Embryonic facial prominence (tissue), 1 donor: ENCODE measurements at regions not wholly inside any gene's neighbourhood (a gene's known extent, or its start where the extent isn't known, plus 50 kb on each side); places are given as distances from the start of the nearest gene placed in this dataset.
"Not testable (repeated sequence)": the region's sequence is repeated elsewhere in the genome, so short reads cannot be mapped to it uniquely, and the experiment has no call there.

Experiments
- DNase-seq: peaks from one replicate; pipeline ENCODE4 v3.0.0-alpha.2; 2016; ENCODE audit errors: extremely low spot score

DNA sequence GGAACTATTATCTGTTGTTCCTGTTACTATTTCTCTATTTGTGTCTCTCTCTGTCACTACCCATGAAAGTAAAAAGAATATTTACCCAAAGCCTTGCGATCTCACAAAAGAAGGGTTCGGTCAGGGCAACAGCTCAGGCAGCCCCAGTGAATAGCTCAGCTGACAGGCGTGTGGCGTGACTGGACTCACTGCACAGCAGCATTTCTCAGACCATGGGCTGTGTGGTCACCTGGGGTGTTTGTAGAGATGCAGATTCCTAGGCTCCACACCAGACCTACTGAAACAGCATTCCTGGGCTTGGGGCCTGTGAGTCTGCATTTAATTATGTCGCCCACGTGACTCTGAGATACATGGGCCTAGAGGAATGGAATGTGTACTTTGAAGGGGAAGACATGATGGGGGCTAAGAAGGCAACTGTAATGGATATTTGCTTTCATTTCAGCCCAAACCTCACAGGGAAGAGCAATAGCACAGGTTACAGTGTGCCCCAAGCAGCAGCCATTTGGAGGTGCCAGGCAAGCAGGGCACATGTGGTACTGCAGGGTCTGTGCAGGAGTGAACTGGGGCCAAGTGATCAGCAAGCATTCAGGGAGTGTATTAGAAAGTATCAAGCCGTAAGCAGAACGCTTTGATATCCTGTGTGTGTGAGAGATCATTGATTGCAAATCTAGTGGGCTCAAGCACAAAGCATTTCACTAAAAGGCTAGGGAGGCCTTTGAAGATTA is 90.4 kb upstream of the RBMS1 start:
- no peak for DNase-seq

DNA sequence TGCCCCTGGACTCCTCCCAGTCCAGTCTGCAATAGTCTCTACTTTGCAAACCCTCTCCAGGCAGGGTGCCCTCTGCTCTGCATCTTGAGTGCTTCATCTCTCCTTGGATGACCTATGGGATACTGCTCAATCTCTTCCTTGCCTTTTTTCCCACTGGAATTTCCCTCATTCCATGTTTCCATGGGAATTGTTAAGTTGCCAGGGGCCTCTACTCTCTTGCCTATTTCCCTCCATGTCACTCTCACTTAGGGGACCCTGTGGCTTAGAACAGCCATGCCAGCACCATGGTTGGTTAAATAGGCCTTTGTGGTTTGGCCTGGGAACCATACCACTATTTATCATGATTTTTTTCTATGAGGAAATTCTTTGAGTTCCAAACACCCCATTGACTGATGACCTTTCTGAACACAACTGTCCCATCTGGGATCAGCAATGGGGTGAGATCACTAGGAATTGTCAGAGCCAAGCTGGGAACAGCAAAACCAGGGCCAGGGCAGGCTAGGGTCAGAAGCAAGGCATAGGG is 91.4 kb upstream of the RBMS1 start:
- no peak for DNase-seq

DNA sequence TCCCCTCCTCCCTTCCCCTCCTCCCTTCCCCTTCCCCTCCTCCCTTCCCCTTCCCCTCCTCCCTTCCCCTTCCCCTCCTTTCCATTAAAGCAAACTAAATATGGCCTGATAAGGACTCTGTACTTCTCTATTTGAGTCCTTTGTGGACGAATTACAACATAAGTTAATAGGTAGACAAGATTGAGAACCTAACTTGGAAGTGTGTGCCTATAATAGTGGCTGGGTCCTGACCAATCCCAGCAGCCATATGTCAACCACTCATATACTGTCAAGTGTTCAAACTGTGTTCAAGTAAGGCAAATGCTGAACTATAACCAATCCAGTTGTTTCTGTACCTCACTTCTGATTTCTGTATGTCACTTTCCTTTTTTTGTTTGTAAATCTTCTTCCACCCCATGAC is 97.1 kb upstream of the RBMS1 start:
- no peak for DNase-seq

DNA sequence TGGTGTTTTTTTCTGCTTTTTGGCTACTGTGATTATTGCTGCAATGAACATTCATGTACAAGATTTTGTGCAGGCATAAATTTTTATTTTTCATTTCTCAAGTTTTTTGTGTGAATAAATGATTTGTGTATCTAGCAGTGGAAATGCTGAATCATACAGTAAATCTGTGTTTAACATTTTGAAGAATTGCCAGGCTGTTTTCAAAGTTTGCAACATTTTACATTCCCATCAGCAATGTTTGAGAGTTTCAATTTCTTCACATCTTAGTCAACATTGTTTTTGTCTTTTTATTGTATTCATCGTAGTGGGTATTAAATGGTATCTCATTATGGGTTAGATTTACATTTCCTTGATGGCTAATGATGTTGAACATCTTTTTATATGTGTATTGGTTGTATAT is 98.8 kb upstream of the RBMS1 start:
- DNase-seq: no peak

DNA sequence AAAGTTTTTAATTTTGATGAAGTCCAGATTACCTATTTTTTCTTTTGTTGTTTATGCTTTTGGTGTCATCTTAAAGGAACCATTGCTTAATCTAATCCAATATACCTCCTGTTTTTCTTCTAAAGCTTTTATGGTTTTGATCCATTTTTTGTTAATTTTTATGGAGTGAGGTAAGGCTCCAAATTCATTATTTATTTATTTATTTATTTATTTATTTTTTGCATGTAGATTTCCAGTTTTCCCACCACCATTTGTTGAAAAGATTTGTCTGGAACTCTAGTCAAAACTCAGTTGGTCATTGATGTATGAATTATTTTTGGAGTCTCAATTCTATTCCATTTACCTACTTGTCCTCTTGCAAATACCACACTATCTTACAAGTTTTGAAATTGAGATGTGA is 99.4 kb upstream of the RBMS1 start:
- DNase-seq: no peak

DNA sequence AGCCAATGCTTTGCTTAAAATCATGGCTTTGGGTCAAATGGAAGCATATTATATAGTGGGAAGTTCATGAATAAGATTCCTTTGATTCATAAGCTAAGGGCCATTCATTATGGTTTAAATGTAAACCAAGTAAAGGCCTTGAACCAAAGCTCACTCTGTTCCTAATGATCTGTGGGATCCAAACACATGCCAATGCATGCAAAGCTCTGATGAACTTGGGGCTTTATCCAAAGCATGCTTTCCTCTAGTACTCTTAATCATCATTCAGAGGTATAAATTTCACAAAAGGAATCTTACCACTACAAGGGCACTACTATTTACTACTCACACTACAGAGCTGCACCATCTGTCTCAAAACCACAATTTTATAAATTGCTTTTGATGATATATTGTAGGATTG is 102.8 kb upstream of the RBMS1 start:
- DNase-seq: no peak

DNA sequence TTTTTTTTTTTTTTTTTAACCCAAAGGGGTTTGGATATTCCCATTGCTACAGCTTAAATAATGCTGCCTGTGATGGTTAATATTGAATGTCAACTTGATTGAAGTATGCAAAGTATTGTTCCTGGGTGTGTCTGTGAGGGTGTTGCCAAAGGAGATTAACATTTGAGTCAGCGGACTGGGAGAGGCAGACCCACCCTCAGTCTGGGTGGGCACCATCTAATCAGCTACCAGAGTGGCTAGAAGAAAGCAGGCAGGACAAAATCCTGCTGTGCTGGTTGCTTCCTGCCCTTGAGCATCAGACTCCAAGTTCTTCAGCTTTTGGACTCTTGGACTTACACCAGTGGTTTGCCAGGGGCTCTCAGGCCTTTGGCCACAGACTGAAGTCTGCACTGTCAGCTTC is 106.8 kb upstream of the RBMS1 start:
- DNase-seq: not testable (repeated sequence)

DNA sequence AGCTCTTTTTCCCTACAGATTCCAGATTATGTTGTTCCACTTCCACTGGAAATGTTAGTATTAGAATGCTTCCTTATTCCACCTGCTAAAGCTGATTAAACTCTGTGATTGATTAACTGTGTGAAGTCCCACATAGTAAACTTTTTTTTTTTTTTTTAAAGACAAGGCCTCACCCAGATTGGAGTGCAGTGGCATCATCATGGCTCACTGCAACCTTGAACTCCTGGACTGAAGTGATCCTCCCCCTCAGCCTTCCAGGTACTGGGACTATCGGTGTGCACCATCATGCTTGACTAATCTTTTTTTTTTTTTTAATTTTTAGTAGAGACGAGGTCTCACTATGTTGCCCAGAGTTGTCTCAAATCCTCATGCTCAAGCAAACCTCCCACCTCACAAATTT is 108.5 kb upstream of the RBMS1 start:
- DNase-seq: no peak

DNA sequence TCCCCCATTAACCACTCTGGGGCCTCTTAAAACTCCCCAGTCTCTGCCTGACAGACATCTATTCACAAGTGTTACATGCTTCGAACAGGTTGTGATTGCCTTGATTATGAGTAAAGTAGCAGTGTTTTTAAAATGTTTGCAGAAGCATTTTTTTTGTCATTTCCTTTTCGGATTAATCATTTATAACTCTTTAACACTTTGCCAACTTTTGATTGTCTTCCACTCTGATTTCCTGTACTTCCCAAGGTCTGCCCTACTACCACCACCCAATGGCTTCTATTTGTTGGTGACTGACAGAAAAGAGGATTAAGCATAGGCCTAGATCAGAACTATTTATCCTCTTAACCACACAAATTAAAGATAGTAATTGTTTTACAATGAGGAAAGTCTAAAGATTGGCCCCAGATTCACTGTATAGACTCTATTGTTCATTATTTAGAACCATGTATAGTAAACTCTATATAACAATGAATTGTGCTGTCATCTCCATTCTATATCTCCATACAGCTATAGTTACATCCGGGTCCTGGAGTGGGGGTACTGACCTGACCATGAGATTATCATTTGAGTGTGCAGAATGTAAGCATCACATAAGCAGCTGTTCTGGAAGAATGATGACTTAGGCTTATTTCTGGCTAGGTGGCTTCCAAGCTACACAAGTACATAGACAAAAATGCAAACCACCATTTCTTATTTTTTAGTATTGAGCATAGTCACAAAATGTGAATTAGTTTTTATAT is 110.3 kb upstream of the RBMS1 start:
- DNase-seq: no peak

DNA sequence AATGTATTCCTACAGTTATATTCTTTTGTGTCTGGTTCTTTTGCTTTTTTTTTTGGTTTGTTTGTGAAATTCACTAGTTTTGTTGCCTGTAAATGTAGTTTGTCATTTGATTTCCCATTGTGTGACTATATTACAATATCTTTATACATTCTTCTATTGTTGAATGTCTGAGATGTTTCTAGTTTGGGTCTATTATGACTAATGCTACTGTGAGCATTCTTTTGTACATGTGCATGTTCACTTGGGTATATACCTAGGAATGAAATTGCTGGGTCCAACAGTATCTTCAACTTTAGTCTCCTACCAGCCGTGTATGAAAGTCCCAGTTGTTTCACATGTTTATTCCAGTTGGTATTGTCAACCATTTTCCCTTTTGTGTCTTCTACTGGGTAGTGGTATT is 112.7 kb upstream of the RBMS1 start:
- DNase-seq: no peak

DNA sequence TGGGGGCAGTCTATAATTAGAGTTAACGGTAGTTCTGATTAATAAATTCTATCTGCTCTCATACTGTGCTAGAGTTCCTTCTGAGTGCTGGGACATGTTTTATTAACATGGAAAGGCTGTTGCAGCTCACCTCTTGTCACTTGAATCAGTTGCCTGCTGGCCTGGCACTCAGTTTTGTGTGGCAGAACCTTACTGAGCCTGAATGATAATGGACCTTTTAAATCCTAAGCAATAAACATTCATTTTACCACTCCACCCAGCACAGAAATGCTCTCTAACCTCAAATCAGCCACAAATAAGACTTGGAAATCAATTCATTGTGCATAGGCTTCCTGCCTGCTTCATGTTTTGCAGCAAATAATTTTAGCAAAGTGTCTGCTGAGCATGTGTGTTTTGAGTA is 115.0 kb upstream of the RBMS1 start:
- DNase-seq: no peak

DNA sequence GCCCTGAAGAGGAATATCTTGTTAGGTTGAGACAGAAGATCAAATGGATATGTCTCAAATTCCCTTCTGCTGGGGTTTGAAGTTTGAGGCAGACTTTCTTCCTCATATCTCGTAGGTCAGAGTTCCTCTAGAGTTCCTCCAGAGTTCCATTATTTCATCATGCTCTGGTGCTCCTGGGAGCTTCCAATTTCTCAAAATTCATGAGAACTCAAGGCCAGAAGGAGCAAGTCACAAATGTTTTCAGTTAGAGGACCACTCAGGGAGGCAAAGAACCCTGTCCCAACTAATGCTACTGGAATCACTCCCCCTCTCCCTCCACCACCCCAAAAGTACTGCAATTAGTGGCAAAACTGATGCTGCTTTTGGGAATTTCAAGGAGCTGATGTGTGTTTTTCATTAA is 115.7 kb upstream of the RBMS1 start:
- no peak for DNase-seq

DNA sequence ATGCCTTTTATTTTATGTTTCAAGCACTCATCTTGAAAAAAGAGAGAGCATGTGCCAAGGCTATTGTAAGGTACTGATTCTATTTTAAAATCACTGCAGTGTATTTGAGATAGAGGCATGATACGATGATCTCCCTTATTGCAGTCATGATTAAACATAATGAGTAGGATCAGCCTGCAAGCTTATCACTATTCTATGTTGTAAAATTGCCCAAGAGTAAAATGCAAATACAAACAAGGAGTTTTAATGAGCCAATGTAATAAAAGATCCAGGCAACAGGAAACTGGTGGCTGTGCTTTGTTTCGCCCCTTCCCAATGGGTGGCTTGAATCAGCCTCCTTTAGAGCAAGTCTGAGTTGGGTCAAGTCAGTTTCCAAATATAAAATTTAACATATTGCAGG is 116.4 kb upstream of the RBMS1 start:
- no peak for DNase-seq

DNA sequence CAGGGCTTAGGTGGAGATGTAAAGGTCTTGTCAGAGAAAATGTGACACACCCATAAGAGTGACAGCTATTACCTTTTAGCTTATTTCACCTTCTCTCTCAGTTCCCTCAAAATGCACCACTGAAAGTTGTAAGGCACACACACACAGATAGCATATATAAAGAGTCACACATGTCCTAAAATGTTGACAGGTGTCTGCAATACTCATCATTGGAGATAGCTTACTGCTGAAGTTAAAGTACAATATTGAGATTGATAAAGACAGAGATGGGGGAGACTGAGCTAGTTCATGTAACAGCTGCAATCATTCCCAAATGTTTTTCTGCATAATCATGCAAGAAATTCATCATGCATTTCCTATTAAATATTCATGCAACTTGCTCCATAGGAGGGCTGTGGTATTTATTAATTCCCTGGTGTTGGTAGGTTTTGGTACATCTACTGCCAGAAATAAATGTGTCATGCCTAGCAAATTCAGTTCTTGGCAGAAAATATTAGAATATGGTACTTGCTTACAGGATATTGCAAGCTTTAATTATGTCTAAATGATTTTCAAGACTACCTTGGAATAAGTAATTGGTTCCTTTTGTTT is 118.8 kb upstream of the RBMS1 start:
- no peak for DNase-seq

DNA sequence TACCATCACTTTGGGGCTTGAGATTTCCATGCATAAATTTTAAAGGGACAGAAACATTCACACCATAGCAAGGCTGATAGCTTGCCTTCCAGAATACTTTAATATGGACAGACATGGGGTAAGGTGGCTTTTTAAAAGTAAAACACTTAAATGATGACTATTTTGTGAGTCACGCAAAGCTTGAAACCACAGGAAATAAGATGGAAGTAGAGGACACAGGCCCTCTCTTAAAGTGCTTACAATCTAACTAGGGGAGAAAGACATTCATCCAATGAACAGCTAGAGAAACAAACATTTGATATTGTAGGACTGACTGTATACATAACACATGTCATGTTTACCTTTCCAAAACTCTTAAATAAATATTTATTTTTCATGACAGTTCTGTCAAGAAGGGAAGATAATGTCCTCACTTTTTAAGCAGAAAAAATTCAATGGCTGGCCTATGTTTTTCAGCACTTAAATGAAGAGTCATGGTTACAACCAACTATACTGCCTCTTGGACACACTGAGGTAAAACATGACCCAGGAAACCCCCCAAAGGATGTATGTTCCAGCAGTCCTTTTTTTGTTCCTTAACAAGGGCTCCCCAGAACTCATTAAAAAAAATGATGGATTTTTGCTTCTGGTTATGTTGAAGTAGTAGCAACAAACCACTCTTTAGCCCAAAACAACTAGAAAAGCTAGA is 120.0 kb upstream of the RBMS1 start:
- no peak for DNase-seq

DNA sequence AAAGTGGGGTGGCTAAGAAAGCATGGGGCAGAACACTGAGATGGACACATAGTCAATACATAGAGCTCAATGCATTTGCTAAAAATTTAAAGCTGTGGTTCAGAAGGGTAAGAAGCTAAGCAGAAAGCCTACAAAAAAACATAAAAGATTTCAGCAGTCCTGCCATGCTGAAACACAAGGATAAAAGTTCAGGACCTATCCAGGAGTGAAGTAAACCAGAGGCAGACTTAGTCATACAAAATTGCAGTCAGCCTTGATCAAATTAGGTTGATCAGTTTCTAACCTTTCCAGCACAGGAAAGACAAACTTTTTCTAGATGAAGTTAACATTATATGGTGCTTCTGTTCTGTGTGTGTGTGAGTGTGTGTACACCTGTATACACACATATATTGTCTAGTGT is 120.8 kb upstream of the RBMS1 start:
- no peak for DNase-seq

DNA sequence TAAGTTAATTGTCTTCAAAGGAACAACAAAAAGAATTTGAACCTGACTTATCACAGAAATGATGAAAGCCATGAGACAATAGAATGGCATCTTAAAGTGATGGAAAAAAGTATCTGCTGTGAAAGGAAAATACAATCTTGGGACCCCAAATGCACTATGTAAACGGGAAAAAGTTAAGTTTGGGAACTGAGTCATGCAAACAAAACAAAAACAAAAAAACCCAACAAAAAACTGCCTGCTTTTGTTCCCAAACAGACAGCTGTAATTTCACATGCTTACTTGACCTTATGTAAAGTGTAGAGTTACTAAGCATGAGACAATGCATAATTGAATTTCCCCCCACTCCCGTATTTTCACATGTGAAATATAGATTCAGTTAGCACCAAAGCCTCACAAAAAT is 122.1 kb upstream of the RBMS1 start:
- no peak for DNase-seq

DNA sequence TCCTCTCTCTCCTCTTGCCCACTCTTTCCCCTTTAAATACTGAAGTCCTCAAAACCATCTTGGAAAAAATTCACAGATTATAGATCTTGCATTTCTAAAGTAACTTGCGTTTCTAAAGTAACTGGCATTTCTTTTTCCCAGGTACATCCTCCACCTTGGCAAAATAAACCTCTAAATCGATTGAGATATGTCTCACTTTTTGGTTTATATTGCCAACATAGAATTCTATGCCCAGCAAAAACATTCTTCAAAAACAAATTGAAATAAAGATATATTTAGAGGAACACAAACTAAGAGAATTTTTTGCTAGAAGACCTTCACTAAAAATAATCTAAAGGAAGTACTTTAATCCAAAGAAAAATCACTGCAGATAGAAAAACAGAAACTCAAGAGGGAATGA is 122.5 kb upstream of the RBMS1 start:
- no peak for DNase-seq

DNA sequence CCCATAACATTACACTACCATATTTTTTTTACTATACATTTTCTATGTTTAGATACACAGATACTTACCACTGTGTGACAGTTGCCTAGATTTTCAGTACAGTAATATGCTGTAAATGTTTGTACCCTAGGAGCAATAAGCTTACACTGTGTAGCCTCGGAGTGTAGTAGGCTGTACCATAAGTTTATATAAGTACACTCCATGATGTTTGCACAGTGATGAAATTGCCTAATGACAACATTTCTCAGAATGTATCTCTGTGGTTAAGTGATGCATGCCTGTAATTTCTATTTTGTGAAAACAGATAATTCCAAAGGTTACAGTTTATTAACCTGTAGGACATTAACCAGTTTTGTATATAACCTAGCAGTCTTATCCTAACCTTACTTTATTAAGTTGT is 128.1 kb upstream of the RBMS1 start:
- no peak for DNase-seq

DNA sequence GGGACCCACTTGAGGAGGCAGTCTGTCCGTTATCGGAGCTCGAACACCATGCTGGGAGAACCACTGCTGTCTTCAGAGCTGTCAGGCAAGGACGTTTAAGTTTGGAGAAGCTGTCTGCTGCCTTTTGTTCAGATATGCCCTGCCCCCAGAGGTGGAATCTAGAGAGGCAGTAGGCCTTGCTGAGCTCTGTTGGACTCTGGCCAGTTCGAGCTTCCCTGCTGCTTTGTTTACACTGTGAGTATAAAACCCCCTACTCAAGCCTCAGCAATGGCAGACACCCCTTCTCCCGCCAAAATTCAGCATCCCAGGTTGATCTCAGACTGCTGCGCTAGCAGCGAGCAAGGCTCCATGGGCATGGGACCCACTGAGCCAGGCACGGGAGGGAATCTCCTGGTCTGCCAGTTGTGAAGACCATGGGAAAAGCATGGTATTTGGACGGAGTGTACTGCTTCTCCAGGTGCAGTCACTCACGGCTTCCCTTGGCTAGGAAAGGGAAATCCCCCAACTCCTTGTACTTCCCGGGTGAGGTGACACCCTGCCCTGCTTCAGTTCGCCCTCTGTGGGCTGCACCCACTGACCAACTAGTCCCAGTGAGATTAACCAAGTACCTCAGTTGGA is 134.5 kb upstream of the RBMS1 start:
- not testable (repeated sequence) for DNase-seq

DNA sequence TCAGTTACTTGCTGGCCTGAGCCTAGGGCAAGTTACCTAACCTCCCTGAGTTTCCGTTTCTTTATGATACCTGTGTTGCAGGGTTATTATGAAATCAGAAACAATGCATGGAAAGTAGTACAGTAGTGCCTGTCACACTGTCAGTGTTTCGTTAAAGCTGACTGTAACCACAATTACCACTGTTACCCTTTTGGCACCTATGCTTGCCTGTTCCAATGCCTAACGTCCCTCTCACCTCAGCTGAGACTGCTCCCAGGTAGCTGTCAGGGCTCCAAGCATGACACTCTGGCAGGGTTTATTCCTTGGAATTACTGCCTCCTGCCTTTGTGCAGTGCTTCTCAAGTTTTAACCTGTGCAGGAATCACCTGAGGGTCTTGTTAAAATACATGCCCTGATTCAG is 135.2 kb upstream of the RBMS1 start:
- DNase-seq: no peak
